ENCODE measurements at regions not wholly inside any gene's neighbourhood (a gene's known extent, or its start where the extent isn't known, plus 50 kb on each side); places are given as distances from the start of the nearest gene placed in this dataset.
A peak's percentile ranks its signal among the peaks of the same experiment; 100 is the strongest.

DNA sequence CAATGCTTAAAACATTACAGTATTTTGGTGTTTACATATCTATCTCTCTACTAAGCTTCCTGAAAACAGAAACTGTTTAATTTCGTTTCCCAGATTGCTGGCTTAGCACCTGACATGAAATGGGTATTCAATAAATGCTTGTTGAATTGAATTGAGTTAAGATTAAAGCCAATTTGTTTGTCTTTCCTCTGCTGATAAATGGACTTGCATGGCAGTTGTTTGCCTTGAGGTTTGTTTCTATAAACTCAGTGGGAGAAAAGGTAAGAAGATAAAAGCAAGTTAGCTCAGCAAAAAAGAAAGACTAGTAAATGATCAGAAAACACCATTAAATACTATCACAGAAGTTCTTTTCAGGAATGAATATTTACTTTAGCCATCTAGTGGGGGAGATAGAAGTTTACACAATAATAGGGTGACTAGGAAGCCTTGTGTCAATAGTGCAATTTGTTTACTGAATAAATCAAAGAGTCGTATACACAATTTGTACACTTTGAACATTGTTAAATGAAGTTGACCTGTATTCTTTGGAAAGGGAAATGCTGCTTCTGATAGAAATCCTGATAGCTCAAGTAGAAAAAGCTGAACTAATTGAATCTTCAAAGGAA, 754.5 kb upstream of the FAM98A start:
- Mint-ChIP-seq H3K9me3 (ENCODE audit: low read depth) (no peaks in the 10 kb centered on the region), H3K27ac (ENCODE audit: unreplicated experiment) (no peak overlapping the region), H3K27me3 (ENCODE audit: low read depth) (peaks cover 2% of the 10 kb centered on the region), H3K36me3 (ENCODE audit: low read depth) (no peaks in the 10 kb centered on the region), H3K4me1 (ENCODE audit: low read depth) (no peaks in the 10 kb centered on the region), H3K4me3 (ENCODE audit: unreplicated experiment) (no peak overlapping the region)
- TF ChIP-seq, protein P1, sequence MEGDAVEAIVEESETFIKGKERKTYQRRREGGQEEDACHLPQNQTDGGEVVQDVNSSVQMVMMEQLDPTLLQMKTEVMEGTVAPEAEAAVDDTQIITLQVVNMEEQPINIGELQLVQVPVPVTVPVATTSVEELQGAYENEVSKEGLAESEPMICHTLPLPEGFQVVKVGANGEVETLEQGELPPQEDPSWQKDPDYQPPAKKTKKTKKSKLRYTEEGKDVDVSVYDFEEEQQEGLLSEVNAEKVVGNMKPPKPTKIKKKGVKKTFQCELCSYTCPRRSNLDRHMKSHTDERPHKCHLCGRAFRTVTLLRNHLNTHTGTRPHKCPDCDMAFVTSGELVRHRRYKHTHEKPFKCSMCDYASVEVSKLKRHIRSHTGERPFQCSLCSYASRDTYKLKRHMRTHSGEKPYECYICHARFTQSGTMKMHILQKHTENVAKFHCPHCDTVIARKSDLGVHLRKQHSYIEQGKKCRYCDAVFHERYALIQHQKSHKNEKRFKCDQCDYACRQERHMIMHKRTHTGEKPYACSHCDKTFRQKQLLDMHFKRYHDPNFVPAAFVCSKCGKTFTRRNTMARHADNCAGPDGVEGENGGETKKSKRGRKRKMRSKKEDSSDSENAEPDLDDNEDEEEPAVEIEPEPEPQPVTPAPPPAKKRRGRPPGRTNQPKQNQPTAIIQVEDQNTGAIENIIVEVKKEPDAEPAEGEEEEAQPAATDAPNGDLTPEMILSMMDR (IDR thresholded peaks at IDR 0.05), result peak; percentile 27
- no peak for DNase-seq (ENCODE audit: low spot score)

- H3K36me3 Mint-ChIP-seq (ENCODE audit: low read depth), result no peaks in the 10 kb centered on the region
- no peaks in the 10 kb centered on the region for H3K9me3 Mint-ChIP-seq (ENCODE audit: low read depth)
- no peaks in the 10 kb centered on the region for H3K4me1 Mint-ChIP-seq (ENCODE audit: low read depth)
- H3K27ac Mint-ChIP-seq (ENCODE audit: unreplicated experiment), result no peak overlapping the region
- H3K27me3 Mint-ChIP-seq (ENCODE audit: low read depth), result peaks cover 2% of the 10 kb centered on the region
- DNase-seq (ENCODE audit: low spot score), result no peak
- H3K4me3 Mint-ChIP-seq (ENCODE audit: unreplicated experiment), result no peak overlapping the region
- TF ChIP-seq, protein P1 (IDR thresholded peaks at IDR 0.05), result no peak
Observed at GRCh38 chr2:34349527-34349926, 750.4 kb upstream of the FAM98A start.

DNA sequence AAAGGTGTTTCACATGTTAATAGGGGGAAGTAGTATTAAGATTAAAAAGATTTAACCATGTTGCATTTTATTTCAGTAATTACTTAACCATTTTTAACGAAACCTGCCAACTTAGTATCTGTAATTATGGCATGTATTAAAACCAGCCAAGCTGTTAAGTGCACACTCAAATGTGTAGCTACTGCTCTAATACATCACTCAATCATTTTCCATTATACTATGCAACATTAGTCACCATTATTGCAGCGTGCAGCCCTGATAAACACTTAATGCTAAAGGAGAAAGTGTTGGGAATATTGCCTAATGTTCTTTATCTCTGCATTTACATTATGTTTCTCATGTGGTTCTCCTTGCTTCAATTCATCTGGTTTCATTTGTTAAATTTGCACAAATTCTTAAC, 745.9 kb upstream of the FAM98A start:
- H3K27ac Mint-ChIP-seq (ENCODE audit: unreplicated experiment), result no peak overlapping the region
- no peaks in the 10 kb centered on the region for H3K4me1 Mint-ChIP-seq (ENCODE audit: low read depth)
- H3K4me3 Mint-ChIP-seq (ENCODE audit: unreplicated experiment), result no peak overlapping the region
- H3K36me3 Mint-ChIP-seq (ENCODE audit: low read depth), result no peaks in the 10 kb centered on the region
- peaks cover 2% of the 10 kb centered on the region for H3K27me3 Mint-ChIP-seq (ENCODE audit: low read depth)
- H3K9me3 Mint-ChIP-seq (ENCODE audit: low read depth), result no peaks in the 10 kb centered on the region
- no peak for DNase-seq (ENCODE audit: low spot score)
- TF ChIP-seq, protein P1 (IDR thresholded peaks at IDR 0.05), result no peak

- no peak for DNase-seq (ENCODE audit: low spot score)
- Mint-ChIP-seq H3K27me3 (ENCODE audit: low read depth) (no peaks in the 10 kb centered on the region), H3K27ac (ENCODE audit: unreplicated experiment) (no peak overlapping the region), H3K9me3 (ENCODE audit: low read depth) (no peaks in the 10 kb centered on the region), H3K36me3 (ENCODE audit: low read depth) (no peaks in the 10 kb centered on the region), H3K4me1 (ENCODE audit: low read depth) (peaks cover 3% of the 10 kb centered on the region), H3K4me3 (ENCODE audit: unreplicated experiment) (no peak overlapping the region)
- TF ChIP-seq, protein P1 (IDR thresholded peaks at IDR 0.05), result no peak
Observed at GRCh38 chr2:34340307-34340706, 741.2 kb upstream of the FAM98A start.

GRCh38 chr2:34337735-34338134, 738.6 kb upstream of the FAM98A start:
- DNase-seq (ENCODE audit: low spot score), result no peak
- no peak overlapping the region for H3K27ac Mint-ChIP-seq (ENCODE audit: unreplicated experiment)
- H3K27me3 Mint-ChIP-seq (ENCODE audit: low read depth), result no peaks in the 10 kb centered on the region
- no peaks in the 10 kb centered on the region for H3K9me3 Mint-ChIP-seq (ENCODE audit: low read depth)
- no peaks in the 10 kb centered on the region for H3K36me3 Mint-ChIP-seq (ENCODE audit: low read depth)
- no peak overlapping the region for H3K4me3 Mint-ChIP-seq (ENCODE audit: unreplicated experiment)
- TF ChIP-seq, protein P1 (IDR thresholded peaks at IDR 0.05), result no peak
- H3K4me1 Mint-ChIP-seq (ENCODE audit: low read depth), result peaks cover 3% of the 10 kb centered on the region
